HG02623 (cell line): ENCODE measurements at regions not wholly inside any gene's neighbourhood (a gene's known extent, or its start where the extent isn't known, plus 50 kb on each side); places are given as distances from the start of the nearest gene placed in this dataset.
"Not testable (repeated sequence)": the region's sequence is repeated elsewhere in the genome, so short reads cannot be mapped to it uniquely, and the experiment has no call there.

Source experiments
- ATAC-seq: cut with Tn5 transposase; IDR thresholded peaks from one replicate; pipeline ENCODE4 v1.9.1; 2021; ENCODE audit warnings: moderate library complexity; ENCODE audit not compliant: unreplicated experiment

- no peak for ATAC-seq
Measured at GRCh38 chr7:124643311-124643811, 122.2 kb downstream of the GPR37 start.

DNA sequence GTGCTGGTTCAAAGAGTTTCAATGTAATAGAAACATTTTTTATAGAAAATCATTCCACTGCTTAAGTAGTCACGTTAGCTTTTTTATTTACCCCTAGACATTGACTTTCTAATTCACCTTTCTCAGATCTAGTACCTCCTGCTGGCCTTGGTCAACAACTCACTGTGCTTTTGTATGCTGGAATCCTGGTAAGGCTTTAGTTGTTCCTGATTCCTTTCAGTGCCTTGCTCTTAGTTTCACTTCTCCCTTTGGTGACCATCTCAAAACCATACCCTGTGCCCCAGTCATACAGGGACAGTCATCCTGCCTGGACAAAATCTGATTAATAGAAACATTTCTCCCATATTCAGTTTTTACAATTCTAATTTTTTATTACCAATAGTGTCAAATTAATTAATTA lies 130.2 kb downstream of the GPR37 start:
- no peak for ATAC-seq

DNA sequence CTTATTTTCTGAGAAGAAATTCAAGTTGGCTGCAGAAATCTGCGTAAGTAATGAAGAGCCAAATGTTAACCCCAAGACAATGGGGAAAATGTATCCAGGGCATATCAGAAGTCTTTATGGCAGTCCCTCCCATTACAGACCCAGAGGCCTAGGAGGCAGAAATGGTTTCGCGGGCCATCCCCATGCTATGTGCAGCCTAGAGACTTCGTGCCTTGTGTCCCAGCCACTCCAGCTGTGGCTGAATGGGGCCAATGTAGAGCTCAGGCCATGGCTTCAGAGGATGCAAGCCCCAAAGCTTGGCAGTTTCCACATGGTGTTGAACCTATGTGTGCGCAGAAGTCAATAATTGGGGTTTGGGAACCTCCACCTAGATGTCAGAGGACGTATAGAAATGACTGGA lies 131.9 kb downstream of the GPR37 start:
- ATAC-seq, result no peak

DNA sequence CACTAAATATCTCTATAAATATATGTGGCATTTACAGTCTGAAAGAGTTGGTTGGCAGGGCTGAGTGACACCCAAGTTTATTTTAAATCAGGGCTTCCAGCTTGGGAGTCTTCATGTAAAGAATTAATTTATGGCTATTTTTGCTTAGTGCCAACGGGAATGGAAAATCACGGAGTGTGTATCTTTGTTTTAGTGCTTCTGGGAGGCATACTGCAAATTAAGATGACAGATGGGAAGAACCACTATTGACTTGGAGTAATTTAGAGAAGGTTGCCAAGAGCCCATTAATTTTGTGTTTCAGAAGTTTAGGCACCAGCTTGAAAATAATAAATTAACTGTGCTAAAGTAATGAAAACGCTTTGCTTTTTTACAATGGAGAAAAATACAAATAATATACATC lies 135.2 kb downstream of the GPR37 start:
- no peak for ATAC-seq

GRCh38 chr7:124618871-124619270 lies 146.7 kb downstream of the GPR37 start:
- ATAC-seq, result no peak

DNA sequence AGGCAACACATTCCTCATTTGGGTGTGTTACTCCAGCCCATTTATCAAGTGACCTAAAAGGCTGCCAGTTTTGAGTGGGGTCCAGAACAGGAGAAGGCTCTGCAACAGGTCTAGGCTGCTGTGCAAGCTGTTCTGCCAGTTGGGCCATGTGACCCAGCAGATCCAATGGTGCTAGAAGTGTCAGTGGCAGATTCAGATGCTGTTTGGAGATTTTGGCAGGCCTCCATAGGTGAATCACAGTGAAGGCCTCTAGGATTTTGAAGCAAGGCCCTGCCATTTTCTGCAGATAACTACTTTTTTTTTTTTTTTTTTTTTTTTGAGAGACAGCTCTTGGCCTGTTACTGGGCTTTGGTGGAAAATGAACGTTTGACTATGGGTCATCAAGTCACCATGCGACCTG lies 147.5 kb downstream of the GPR37 start:
- not testable (repeated sequence) for ATAC-seq

GRCh38 chr7:124603066-124603465 lies 162.5 kb downstream of the GPR37 start:
- ATAC-seq, result no peak

DNA sequence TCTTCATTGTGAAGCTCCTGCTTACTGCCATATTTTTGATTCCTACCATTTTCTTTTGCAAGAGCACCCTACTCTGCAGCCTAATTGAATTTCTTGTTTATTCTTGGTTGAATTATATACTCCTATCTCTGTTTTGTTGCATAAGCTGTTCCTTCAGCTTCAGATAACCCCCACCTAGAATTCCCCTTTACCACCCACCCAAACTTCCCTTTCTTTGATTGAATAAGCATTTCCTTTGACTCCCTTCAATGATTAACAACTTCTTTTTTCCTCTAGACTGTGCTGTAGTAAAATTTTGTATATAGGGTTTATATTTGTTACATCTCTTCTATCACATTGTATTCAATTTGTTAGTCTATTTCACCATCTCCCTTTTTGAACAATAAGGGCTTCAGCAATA lies 168.1 kb downstream of the GPR37 start:
- peak; percentile 73 for ATAC-seq

GRCh38 chr7:124596881-124597280 lies 168.7 kb downstream of the GPR37 start:
- ATAC-seq, result no peak

DNA sequence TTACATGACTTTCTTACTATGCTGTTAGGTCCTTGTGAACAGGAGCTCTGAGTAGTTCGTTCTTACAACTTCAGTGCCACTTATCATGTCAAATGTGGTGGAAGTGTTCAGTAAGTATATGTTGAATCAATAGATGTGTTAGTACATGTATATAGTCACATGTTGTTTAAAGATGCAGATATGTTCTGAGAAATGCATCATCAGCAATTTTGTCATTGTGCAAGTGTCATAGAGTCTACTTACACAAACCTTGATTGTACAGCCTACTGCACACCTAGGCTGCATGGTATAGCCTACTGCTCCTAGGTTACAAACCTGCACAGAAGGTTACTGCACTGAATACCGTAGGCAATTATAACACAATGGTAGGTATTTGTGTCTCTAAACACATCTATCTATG lies 174.8 kb downstream of the GPR37 start:
- no peak for ATAC-seq

GRCh38 chr7:124577256-124577655 lies 188.3 kb downstream of the GPR37 start:
- no peak for ATAC-seq

DNA sequence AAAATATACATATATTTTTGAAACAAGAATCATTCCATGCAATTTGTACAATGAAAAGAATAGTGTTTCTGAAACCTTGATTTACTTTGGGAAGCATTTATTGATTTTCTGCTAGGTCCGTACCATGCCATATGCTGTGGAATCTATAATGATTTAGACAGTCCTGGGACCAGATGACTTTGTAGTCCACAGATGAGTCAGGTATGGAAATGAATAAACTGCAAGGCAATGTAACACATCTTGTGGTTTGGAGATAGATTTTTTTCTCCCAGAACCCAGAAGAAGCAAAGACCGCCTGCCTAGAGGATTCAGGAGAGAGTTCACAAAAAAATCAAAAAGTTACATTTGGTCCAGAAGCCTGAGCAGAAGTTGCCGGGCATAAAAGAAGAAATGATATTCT lies 190.4 kb downstream of the GPR37 start:
- ATAC-seq, result peak; percentile 45

- no peak for ATAC-seq
Measured at GRCh38 chr7:124570558-124570957, 195.0 kb downstream of the GPR37 start.

DNA sequence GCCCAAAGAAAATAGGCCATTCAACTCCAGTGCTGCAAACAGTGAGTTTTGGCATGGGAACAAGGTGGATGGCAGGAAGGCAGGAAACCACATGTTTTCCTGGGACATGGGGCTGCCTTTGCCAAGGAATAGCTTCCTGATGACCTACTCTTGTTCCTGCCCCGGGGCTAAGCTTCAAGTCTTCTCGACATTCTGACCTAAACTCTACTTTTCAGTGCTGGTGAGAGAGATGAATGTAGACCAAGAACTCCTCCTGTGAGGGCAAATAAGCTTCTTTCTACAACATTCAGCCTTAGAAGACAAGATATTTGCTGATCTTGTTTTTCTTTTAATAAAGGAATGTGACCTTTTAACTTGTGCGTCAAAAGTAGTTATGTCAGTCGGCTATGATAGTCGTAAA lies 199.0 kb downstream of the GPR37 start:
- ATAC-seq, result no peak

GRCh38 chr7:124557587-124557986 lies 208.0 kb downstream of the GPR37 start:
- ATAC-seq, result no peak

GRCh38 chr7:124557101-124557500 lies 208.5 kb downstream of the GPR37 start:
- ATAC-seq, result no peak

DNA sequence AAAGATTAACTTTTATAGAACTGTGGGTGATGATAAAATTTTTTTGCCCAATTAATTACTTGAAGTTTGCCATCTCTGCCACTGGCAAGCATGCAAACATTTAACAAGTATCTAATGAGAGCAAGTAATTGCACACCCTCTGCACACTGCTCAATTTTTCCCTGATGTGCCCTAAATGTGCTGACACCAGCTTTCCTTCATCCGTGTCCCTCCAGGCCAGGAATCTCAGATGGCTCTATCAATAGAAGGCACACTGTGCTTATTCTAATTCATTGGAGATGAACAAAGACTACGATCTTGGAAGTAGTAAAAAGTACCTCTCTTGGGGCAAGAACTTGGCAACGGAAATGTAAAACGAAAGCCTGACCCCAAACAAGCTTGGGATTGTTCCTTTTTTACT lies 212.1 kb downstream of the GPR37 start:
- ATAC-seq, result no peak

DNA sequence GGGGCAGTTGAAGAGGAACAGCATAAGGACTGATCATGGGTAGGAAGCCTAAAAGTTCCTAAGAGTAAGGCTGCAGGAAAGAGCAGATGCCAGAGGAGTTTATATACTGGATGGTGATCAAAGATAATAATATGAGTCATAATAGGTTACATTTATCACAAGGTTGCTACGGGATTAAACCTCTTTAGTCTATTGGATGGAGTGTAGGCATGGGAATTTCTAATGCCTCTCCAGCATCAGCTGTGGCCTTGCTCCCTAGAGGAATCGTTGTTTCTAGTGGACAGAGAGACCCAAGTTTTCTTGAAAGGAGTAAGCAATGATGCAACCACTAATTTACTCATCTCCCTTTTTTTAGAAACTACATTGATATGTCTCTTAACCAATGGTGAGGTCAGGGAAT lies 213.4 kb downstream of the GPR37 start:
- no peak for ATAC-seq

- ATAC-seq, result no peak
Measured at GRCh38 chr7:124550036-124550435, 215.6 kb downstream of the GPR37 start.

DNA sequence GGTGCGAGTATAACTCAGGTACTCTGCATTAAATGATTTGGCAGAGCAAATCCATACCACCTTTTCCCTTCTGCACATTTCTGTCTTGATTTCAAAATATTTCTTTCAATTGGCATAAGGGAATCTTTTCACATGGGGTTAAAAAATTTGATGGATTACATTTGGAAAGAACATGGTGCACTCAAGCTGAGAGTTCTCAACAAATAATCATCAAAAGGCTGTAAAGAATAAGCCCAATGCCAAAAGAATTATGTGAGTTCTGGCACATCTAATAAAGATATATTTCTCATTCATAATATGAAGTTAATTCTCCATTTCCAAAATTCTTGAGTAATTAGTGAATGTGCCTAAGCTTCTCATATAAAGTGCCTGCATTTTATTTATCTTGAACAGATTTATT lies 223.1 kb downstream of the GPR37 start:
- no peak for ATAC-seq

DNA sequence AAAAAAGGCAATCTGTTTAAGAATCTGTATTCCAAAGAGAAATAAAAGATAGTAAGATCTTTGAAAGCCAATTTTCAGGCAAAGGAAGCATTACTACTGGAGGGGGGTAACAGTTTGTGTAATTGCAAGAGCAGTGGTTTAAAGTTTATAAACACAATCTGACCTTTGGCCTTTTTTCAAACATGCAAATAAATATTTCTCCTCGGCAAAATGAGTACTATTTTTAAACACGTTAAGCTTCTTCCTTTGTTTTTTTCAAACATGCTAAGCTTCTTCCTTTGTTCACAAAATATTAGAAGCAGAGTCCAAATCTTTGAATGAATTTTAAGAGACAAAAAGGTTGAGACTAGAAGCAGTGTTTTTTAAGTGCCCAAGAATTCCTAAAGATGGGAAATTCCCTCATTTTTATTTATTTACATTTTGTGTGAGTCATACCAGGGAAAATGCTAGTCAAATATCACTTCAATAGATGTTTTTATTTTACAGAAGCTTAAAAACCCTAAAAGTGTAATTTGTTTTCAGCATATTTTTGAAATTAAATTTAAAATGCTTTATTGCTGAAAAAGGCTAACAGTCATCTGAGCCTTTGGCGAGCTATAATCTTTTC lies 229.3 kb downstream of the GPR37 start:
- no peak for ATAC-seq

DNA sequence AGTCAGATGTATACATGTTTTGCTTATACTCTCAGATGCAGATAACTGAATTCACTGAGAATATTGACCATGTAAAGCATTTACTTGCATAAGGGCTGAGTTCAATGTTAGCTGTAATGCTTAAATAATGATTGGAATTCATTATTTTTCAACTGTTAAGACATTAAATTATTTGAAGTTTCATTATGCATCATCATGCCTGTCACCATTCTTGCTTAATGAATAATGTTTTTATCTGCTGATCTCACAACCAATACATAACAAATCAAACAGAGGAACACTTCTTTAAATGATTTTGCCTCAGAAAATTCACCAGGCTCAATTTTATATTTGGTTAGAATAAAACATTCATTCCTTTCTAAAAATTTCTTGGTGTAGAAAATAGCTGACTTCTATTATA lies 233.4 kb downstream of the GPR37 start:
- no peak for ATAC-seq

DNA sequence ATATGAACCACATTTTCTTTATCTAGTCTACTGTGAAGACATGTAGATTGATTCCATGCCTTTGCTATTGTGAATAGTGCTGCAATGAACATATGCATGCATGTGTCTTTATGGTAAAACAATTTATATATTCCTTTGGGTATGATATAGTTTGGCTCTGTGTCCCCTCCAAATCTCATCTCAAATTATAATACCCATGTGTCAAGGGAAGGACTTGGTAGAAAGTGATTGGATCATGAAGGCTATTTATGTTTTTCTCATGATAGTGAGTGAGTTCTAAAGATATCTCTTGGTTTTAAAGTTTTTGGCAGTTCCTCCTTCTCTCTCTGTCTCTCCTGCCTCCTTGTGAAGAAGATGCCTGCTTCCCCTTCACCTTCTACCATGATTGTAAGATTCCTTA lies 248.7 kb downstream of the GPR37 start:
- no peak for ATAC-seq
